NCI-H187 (cell line): ENCODE measurements at regions not wholly inside any gene's neighbourhood (a gene's known extent, or its start where the extent isn't known, plus 50 kb on each side); places are given as distances from the start of the nearest gene placed in this dataset.
"Not testable (repeated sequence)": the region's sequence is repeated elsewhere in the genome, so short reads cannot be mapped to it uniquely, and the experiment has no call there.

Experiments
- DNase-seq, 2 experiments: peaks; one replicate each; lab custom pipeline; 2025; lab: John Stamatoyannopoulos, UW

- DNase-seq: no peak
These were observed 132.3 kb downstream of the CSNK2A3 start for GRCh38 chr11:11220786-11221185.

GRCh38 chr11:11218629-11218986 is 134.4 kb downstream of the CSNK2A3 start:
- DNase-seq: no peak

GRCh38 chr11:11217929-11218628 is 135.0 kb downstream of the CSNK2A3 start:
- DNase-seq: peak in 1 of 2 experiments; percentile 54

GRCh38 chr11:11217289-11217928 is 135.6 kb downstream of the CSNK2A3 start:
- DNase-seq: no peak

GRCh38 chr11:11215944-11216343 is 137.1 kb downstream of the CSNK2A3 start:
- peak; percentile 50 to 54 for DNase-seq

GRCh38 chr11:11215058-11215815 is 137.8 kb downstream of the CSNK2A3 start:
- no peak for DNase-seq

- no peak for DNase-seq
These were observed 139.9 kb downstream of the CSNK2A3 start for GRCh38 chr11:11213117-11213516.

- no peak for DNase-seq
These were observed 141.2 kb downstream of the CSNK2A3 start for GRCh38 chr11:11211888-11212287.

- no peak for DNase-seq
These were observed 141.9 kb downstream of the CSNK2A3 start for GRCh38 chr11:11211186-11211585.

GRCh38 chr11:11210446-11210845 is 142.6 kb downstream of the CSNK2A3 start:
- DNase-seq: no peak

GRCh38 chr11:11209967-11210366 is 143.1 kb downstream of the CSNK2A3 start:
- no peak for DNase-seq

GRCh38 chr11:11208994-11209393 is 144.1 kb downstream of the CSNK2A3 start:
- DNase-seq: no peak

- DNase-seq: no peak
These were observed 145.6 kb downstream of the CSNK2A3 start for GRCh38 chr11:11207428-11207827.

- DNase-seq: no peak
These were observed 146.6 kb downstream of the CSNK2A3 start for GRCh38 chr11:11206484-11206883.

- DNase-seq: no peak
These were observed 150.2 kb downstream of the CSNK2A3 start for GRCh38 chr11:11202885-11203284.

GRCh38 chr11:11201302-11201701 is 151.7 kb downstream of the CSNK2A3 start:
- not testable (repeated sequence) for DNase-seq

- DNase-seq: no peak
These were observed 160.5 kb downstream of the CSNK2A3 start for GRCh38 chr11:11192541-11192940.

GRCh38 chr11:11189506-11189905 is 163.5 kb downstream of the CSNK2A3 start:
- no peak for DNase-seq

- no peak for DNase-seq
These were observed 166.8 kb downstream of the CSNK2A3 start for GRCh38 chr11:11186249-11186648.

GRCh38 chr11:11182261-11182660 is 170.8 kb downstream of the CSNK2A3 start:
- no peak for DNase-seq

- no peak for DNase-seq
These were observed 174.1 kb downstream of the CSNK2A3 start for GRCh38 chr11:11178671-11179638.
